CD1c-positive myeloid dendritic cell (primary cell): ENCODE measurements at regions not wholly inside any gene's neighbourhood (a gene's known extent, or its start where the extent isn't known, plus 50 kb on each side); places are given as distances from the start of the nearest gene placed in this dataset.
"Not testable (repeated sequence)": the region's sequence is repeated elsewhere in the genome, so short reads cannot be mapped to it uniquely, and the experiment has no call there.

ENCODE experiments used
- DNase-seq: peaks from one replicate; pipeline ENCODE4 v3.0.0-alpha.2; 2016; ENCODE audit errors: extremely low spot score

DNA sequence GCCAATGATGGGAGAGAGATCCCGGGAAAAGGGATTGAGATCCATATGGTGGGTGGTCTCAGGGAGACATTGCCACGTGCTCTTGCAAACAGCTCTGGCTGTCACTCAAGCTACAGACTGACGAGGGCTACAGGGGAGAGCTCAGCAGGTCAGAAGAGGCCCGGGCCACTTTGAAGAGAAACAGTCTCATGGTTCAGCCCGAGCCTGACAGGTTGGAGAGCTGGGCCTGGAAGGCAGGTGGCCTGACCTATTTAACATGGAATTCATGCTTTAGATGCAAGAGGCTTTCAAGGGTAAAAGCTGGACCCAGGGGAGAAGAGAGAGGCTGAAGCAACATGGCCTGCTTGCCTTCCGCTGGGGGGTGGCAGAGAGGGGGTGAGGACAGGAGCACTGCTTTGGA lies 81.0 kb upstream of the BRD7 start:
- no peak for DNase-seq

DNA sequence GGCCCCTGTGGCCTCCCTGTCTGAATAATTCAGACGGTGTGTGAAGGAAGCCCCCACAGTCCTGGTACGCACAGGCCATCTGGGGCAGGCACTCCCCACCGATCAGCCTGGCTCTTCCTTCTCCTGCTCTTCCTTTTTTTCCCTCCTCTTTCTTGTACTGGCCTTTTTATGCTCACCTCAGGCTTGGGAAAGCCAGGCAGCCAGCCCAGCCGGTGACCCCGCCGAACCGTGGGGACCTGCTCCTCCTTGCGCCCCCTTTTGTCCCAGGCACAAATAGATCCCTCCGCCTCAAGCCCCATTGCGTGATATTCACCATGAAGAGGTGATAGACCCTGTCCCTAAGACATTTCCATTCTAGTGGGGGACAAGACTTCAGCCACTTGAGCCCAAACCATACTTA lies 80.2 kb upstream of the BRD7 start:
- DNase-seq = no peak

DNA sequence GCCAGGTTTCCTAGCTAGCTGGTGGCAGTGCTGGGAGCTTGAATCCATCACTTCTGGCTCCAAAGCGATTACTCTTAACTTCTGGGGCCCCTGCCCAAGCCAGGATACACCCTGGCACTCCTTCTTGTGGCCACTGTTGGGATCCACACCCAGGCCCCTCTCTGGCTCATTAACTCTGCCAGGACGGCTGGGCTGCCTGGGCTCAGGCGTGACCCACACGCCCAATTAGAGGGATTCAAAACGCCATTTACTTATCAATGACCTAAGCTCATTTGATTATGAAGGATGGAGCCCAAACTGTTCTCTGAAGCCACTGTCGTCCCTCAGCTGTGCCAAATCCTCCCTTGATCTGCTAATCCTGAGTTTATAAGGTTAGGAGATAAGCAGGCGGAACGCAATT lies 79.7 kb upstream of the BRD7 start:
- no peak for DNase-seq

DNA sequence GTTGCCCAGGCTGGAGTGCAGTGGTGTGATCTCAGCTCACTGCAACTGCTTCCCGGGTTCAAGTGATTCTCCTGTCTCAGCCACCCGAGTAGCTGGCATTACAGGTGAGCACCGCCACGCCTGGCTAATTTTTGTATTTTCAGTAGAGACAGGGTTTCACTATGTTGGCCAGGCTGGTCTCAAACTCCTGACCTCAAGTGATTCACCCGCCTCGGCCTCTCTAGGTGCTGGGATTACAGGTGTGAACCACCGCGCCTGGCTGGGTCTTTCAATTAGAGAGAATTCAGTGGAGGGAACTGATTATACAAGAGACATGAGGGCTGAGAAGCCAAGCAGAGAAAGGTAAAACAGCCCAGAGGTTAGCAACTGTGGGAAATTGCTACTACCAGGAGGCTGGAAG lies 78.6 kb upstream of the BRD7 start:
- not testable (repeated sequence) for DNase-seq

DNA sequence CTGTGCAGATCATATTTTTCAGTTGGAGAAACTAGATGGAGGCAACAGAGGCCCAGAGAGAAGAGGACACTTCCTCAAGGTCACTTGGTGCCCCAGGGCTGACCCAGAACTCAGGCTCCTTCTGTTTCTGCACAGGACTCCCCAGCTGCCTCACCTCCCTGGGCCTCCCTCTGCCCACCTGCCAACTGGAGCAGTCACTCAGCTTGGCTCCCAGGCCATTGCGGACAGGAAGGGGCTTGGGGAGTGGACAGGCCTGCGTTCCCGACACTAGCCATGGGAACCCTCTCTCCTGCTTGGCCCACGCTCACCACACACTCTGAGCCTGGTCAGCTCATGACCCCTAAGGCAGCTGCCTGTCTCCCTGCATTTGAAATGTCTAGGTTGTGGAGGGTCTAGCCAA lies 78.1 kb upstream of the BRD7 start:
- no peak for DNase-seq

DNA sequence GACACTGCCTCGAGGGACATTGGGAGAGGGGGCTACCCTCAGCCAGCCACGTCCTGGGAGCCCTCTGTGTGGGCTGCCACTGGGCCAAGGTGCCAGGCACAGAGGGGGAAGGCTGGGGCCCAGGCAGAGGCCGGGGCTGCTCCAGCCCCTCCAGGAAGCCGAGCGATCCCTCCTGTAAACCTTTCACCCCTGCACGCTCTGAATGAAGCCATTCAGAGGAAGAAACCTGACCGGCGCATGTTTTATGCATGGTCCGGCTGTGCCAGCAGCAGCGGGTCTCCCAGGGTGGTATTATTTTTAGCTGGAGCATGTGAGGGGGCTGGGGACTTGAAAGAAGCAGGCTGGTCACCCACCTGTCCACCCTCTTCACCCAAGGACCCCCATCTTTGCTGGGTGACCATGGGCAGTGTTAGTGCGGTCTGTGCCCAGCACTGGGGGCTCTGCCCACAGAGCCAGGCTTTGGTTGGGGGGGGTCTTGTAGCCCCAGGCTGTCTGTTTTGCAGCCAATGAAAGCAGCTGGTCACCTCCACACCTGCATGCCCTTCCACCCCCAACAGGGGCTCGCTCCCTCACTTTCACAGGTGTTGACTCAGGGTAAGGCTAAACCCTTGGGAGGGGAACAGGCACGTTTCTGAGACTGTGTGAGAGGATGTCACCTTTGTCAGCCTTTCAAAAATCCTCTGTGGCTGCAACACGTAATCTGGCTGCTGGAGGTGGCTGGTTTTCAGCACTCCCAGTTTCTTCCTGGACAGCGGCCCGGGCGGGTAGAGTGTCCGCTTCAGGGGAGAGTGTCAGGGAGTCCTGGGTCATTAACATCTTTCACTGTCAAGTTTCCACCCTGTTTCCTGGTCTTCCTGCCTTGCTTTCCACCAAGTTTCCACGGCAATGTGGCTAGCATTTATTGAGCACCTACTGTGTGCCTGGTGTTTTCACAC lies 77.1 kb upstream of the BRD7 start:
- no peak for DNase-seq

DNA sequence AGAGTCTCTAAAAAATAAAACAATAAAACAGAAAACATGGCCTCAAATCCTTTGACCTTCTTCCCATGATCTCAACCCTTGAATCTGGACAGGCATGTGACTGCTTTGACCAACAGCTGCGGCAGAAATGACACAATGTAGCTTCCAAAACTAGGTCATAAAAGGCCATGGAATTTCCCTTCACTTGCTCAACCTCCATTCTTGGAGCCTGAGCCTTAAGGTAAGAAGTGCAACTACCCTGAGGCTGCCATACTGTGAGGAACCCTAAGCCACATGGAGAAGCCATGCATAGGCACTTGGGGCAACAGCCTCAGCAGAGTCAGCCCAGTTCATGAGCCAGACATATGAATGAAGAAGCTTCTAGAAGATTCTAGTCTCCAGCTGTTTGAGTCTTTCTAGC lies 75.7 kb upstream of the BRD7 start:
- DNase-seq = no peak

DNA sequence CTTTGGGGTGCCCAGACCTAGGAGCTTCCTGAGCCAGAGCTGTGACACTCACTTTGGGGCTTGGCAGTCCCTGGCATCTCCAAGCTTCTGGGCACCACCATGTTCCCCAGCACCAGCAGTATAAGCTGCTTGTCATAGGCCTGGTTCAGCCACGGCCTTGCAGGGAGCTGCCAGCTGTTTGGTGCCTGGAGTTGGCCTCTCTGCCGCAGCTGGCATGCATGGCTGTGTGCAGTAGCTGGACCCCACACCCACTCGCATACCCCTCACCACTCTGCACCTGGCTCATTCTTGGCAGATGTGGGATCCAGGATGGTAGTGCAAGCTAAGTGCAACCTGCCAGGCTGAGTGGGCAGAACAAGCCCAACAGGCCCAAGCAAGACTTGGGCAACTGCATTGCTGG lies 73.4 kb upstream of the BRD7 start:
- no peak for DNase-seq

DNA sequence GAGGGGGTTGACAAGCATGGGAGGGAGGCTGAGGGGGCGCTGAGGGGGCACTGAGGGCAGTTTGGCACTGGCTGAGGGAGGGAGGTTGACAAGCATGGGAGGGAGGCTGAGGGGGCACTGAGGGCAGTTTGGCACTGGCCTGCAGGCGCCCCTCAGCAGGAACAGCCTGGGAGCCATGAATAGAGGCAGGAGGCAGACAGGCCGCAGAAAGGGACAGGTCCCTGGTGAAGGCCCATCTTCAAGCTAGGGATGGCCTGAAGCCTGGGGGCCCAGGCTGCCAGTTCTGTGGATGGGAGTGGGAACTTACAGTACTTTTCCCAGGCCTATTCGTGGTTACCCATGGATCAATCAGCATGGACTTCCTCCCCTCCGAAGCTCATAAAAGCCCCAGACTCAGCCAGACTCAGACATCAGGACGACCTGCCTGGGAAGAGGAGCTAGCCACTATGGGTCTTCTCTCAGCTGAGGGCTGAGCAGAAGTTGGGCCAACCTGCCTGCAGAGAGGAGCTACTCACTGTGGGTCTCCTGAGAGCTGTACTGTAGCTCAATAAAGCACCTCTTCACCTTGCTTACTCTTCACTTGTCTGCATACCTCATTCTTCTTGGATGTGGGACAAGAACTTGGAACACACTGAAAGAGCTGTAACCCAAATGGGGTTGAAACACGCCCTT lies 72.8 kb upstream of the BRD7 start:
- no peak for DNase-seq

DNA sequence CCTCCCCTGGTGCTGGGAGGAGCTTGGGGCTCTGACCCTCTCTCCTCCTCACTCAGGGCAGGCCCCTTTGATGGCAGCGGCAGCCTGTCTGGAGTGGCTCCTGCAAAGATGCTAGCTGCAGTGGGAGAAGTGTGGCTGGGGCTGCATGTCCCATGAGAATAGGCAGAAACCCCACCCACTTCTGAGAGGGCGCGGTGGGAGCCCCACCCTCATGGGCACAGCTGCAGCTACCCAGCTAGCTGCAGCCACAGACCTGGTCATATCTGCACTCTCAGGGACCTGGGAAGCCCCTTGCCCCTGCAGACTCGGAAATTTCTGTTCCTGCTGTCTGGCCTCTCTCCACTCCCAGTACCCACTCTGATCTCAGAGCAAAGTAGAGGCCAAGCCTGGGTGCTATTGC lies 72.2 kb upstream of the BRD7 start:
- DNase-seq = no peak

DNA sequence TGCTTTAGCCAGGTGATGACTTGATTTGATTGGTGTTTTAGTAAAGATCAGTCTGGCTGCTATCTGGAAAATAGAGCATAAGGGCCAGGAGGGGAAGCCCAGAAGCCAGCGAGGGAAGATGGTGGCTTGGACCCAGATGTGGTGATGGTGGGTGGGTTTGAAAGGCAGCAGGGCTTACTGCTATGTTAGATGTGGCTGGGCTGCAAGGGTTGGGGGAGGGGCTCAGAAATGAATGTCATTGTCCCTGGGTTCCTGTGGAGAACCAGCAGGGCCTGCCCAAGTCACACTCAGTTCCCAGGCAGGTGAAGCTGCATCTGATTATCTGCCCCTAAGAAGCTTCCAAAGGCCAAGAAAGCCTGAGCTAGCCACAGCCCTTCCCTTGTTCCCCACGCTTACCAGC lies 71.7 kb upstream of the BRD7 start:
- DNase-seq = no peak

DNA sequence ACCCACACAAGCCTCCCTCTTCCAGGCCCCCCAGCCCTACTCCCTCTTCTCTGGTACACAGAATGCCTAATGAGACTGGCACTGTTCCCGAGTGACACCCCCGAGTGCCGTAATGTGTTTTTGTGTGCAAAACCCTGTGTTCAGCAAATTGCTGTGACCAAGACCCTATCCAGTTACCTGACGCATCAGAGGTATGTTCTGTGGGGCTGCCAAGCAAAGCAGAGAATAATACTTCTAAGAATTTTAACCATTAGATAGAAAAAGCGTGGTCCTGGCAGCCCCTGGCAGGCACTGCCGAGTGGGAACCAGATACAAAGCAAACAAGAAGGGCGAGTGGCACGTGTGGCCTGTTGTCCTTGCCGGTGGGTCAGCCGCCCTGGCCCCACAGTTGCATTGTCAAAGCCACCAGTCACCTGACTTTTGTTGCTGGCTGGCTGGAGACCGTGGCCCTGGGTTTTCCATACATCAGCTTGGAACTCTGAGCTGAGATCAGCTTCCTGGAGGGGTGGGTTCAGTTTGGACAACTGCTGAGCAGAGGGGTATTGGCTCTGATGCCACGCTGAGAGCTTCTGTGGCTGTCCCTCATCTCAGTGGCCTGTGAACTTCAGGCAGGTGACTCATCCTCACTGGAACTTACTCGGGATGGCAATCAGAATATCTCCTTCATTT lies 69.1 kb upstream of the BRD7 start:
- DNase-seq = no peak

DNA sequence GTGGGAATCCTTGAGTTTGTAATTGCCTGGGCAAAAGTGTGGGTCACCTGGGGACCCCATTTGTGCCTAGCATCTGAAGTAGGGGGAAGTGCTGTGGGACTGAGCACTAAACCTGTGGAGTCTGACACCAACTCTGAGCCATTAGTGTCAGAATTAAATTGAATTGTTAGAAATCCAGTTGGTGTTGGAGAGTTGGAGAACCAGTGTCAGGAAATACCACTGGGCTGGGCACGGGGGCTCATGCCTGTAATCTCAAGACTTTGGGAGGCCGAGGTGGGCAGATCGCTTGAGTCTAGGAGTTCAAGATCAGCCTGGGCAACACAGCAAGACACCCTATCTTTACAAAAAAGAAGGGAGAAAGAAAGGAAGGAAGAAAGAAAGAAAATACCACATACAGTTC lies 67.5 kb upstream of the BRD7 start:
- DNase-seq = no peak

DNA sequence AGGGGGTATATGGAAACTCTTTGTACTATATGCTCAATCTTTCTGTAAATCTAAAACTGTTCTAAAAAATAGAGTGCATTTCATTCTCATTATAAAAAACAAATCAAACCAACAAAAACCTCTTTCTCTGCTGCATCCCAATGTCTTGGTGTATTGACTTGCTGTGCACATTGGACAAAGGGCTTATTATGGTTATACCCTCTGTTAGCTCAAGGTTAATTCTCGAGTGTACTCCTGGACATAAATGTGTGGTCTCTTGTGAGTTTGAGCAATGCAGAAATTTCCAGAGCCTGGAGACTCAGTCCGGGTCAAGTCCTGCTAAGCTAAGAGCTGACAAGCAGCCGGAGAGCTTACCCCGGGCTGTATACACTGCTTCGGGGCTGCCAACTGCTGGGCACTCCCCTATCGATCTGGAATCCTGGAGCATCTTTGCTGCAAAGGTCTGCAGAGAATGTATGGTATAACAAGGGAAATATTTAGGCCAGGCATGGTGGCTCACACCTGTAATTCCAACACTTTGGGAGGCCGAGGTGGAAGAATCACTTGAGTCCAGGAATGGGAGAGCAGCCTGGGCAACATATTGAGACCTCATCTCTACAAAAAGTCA lies 66.2 kb upstream of the BRD7 start:
- no peak for DNase-seq

DNA sequence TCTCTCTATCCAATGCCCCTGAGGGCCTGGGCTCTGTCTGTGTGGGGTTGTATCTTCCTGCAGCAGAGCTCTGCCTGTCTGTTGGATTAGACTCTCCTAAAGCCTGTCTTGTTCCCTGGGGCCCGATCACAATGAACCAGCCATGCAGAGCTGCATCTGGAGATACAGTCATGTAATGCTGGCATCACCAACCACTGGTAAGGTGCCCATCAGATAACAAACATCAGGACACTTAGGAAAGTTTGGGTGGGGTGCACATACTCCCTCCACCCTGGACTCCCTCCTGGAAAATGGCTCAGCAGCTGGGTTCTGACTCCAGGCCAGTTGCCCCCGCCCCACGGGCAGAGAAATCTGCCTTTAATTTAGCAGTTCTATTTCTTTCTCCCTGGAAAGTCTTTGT lies 61.3 kb upstream of the BRD7 start:
- DNase-seq = no peak

DNA sequence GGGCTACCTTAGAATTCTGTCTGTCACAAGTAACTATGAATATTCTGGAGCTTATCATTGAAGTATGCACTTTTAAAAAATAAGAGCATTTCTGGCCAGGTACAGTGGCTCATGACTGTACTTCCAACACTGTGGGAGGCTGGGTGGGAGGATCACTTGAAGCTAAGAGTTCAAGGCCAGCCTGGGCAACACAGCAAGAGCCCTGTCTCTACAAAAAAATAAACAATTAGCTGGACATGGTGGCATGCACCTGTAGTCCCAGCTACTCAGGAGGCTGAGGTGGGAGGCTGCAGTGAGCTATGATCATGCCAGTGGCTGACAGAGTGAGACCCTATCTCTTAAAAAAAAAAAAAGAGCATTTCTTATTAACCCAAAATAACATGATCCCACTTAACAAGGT lies 60.0 kb upstream of the BRD7 start:
- DNase-seq = no peak

DNA sequence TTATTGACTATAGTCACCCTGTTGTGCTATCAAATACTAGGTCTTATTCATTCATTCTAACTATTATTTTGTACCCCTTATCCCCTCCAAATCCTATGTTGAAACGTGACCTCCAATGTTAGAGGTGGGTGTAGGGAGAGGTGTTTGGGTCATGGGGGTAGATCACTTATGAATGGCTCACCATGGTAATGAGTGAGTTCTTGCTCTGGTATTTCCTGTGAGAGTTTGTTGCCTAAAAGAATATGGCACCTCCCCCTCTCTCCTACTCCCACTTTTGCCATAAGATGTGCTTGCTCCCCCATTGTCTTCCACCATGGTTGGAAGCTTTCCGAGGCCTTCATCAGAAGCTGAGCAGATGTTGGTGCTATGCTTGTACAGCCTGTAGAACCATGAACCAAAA lies 59.3 kb upstream of the BRD7 start:
- DNase-seq = no peak

DNA sequence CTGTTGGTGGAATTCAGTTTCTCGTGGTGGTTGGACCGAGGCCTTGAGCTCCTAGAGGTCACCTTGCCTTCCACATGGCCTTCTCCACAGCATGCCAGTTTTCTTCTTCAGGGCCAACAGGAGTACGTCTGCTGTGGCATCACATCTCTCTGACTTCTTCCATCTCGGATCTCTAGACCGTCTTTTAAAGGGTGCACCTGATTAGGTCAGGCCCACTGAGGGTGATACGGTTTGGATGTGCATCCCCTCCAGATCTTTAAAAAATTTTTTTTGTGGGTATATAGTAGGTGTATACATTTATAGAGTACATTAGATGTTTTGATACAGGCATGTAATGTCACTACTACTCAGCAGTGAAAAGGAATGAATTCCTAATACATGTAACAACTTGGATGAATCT lies 58.3 kb upstream of the BRD7 start:
- DNase-seq = no peak

DNA sequence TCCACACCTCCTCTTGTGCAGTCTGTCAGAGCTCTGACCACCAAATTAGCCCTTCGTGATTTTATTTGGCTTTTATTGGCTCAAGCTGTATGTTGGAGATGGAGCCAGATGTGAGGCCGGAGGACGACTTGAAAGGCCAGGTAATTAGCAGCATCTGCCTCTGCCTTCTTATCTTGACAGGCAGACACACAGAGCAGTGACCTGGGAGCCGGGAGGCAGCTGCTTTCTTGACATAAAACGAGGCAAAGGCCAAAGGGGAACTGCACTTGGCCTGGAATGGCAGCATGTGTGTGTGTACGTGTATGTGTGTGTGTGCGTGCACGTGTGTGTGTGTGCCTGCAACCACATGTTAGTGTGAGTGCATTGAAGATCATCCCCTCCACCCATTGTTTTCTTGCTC lies 56.9 kb upstream of the BRD7 start:
- no peak for DNase-seq

DNA sequence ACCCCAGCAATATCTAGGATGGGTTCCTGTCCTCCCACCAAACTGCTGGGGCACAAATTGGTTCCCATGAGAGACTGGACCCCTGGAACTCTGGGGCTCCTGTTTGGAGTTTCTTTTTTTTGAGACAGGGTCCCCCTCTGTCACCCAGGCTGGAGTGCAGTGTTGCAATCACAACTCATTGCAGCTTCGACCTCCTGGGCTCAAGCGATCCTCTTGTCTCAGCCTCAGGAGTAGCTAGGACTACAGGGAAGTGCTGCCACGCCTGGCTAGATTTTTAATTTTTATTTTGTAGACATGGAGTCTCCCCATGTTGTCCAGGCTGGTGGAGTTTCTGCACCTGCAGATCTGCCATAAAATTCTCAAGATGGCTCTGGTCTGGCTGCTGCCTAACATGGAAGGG lies 56.3 kb upstream of the BRD7 start:
- DNase-seq = no peak

DNA sequence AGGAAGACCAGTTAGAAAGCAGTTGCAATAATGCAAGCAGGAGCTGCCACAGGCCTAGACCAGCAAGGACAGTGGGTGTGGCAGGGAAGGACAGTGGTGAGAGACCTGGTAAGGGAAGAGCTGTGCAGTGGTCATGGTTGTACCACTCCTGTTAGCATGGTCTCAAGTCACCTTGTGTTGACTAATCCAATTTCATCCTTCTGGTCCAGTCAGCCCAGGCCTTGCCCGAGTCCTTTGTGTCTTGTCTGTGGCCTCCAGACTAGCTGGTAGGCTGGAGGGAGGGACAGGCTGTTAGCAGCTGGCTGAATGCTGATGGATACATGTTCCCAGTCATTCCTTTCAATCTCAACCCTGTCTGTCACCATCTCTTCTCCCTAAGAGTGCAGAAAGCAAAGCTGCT lies 54.1 kb upstream of the BRD7 start:
- no peak for DNase-seq

DNA sequence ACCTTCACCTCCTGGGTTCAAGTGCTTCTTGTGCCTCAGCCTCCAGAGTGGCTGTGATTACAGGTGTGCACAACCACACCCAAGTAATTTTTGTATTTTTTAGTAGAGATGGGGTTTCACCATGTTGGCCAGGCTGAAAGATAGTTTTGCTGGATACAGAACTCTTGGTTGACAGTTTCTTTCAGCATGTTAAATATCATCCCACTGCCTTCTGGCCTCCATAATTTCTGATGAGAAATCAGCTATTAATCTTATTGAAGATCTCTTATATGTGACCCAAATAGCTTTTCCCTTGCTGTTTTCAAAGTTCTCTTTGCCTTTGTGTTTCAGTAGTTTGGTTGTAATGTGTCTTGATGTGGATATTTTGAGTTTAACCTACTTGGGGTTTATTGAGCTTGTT lies 50.3 kb upstream of the BRD7 start:
- no peak for DNase-seq
